ENCODE measurements at regions not wholly inside any gene's neighbourhood (a gene's known extent, or its start where the extent isn't known, plus 50 kb on each side); places are given as distances from the start of the nearest gene placed in this dataset.

GRCh38 chr11:70730411-70730810 lies 332.1 kb downstream of the CTTN start:
- Histone ChIP-seq H3K4me1 (no peaks in the 10 kb centered on the region), H3K27me3 (no peaks in the 10 kb centered on the region), H3K4me3 (no peak overlapping the region), H3K36me3 (no peaks in the 10 kb centered on the region), H3K27ac (no peak overlapping the region), H3K9me3 (no peaks in the 10 kb centered on the region)
- TF ChIP-seq, protein P1, sequence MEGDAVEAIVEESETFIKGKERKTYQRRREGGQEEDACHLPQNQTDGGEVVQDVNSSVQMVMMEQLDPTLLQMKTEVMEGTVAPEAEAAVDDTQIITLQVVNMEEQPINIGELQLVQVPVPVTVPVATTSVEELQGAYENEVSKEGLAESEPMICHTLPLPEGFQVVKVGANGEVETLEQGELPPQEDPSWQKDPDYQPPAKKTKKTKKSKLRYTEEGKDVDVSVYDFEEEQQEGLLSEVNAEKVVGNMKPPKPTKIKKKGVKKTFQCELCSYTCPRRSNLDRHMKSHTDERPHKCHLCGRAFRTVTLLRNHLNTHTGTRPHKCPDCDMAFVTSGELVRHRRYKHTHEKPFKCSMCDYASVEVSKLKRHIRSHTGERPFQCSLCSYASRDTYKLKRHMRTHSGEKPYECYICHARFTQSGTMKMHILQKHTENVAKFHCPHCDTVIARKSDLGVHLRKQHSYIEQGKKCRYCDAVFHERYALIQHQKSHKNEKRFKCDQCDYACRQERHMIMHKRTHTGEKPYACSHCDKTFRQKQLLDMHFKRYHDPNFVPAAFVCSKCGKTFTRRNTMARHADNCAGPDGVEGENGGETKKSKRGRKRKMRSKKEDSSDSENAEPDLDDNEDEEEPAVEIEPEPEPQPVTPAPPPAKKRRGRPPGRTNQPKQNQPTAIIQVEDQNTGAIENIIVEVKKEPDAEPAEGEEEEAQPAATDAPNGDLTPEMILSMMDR (IDR thresholded peaks at IDR 0.05): no peak
- no peak for DNase-seq (ENCODE audit: low spot score)

GRCh38 chr11:70731271-70732022 lies 333.1 kb downstream of the CTTN start:
- DNase-seq (ENCODE audit: low spot score): no peak
- Histone ChIP-seq H3K36me3 (no peaks in the 10 kb centered on the region), H3K4me1 (no peaks in the 10 kb centered on the region), H3K9me3 (no peaks in the 10 kb centered on the region), H3K4me3 (no peak overlapping the region), H3K27ac (no peak overlapping the region), H3K27me3 (no peaks in the 10 kb centered on the region)
- TF ChIP-seq, protein P1 (IDR thresholded peaks at IDR 0.05): no peak

GRCh38 chr11:70732023-70732880 lies 333.9 kb downstream of the CTTN start:
- TF ChIP-seq, protein P1 (IDR thresholded peaks at IDR 0.05): no peak
- H3K9me3 ChIP-seq: no peaks in the 10 kb centered on the region
- H3K27me3 ChIP-seq: no peaks in the 10 kb centered on the region
- no peak overlapping the region for H3K4me3 ChIP-seq
- H3K36me3 ChIP-seq: no peaks in the 10 kb centered on the region
- H3K27ac ChIP-seq: no peak overlapping the region
- no peaks in the 10 kb centered on the region for H3K4me1 ChIP-seq
- DNase-seq (ENCODE audit: low spot score): no peak

- Histone ChIP-seq H3K4me3 (no peak overlapping the region), H3K36me3 (no peaks in the 10 kb centered on the region)
Measured at GRCh38 chr11:70732881-70733196, 334.5 kb downstream of the CTTN start.

DNA sequence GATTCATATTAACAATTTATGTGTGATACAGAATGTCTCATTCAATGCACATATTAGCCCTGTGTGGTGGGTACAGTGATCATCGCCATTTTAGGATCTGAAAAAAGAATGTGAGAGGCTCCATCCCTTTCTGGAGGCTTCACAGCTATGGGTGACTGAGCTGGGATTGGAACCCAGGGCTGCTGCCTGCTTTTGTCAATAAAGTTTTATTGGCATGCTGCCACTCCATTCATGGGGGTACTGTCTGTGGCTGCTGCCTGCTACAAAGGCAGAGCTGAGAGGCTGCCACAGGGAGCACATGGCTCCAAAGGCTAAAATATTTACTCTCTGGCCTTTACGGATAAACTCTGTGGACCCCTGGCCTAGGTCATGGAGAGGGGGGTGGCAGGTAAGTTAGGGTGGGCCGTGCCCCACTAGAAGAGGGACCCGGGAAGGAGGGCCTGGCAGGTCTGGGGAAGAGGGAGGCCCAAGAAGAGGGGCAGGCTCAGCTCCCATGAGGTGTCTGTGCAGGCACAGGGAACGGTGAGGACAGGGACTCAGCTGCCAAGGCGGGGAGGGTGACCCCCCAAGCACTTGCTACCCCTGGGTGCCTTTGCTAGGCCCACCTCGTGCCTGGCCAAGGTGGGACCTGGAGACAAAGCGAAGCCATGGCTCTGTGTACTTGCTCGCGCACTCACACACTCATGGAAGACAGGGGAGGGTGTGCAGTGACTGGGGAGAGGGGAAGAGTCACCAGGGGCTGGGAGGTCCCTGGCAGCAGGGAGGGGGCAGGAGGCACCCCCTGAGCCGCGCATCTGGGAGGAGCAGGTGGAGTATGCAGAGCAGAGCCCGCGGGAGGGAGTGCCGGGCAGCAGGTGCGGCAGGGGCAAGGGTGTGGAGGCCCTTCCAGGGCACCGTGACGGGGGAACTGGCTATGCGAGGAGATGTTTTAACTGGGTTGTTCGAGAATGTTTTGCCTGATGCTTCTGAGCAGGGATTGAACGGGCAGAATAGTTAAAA lies 335.3 kb downstream of the CTTN start:
- H3K9me3 ChIP-seq: no peaks in the 10 kb centered on the region
- no peaks in the 10 kb centered on the region for H3K27me3 ChIP-seq
- H3K4me3 ChIP-seq: no peak overlapping the region
- no peak overlapping the region for H3K27ac ChIP-seq
- DNase-seq (ENCODE audit: low spot score): no peak
- H3K4me1 ChIP-seq: no peaks in the 10 kb centered on the region
- H3K36me3 ChIP-seq: no peaks in the 10 kb centered on the region
- TF ChIP-seq, protein P1 (IDR thresholded peaks at IDR 0.05): no peak

More at GRCh38 chr11:70732881-70733196, 334.5 kb downstream of the CTTN start:
- Histone ChIP-seq H3K4me1 (no peaks in the 10 kb centered on the region), H3K27ac (no peak overlapping the region), H3K9me3 (no peaks in the 10 kb centered on the region), H3K27me3 (no peaks in the 10 kb centered on the region)
- DNase-seq (ENCODE audit: low spot score): no peak
- TF ChIP-seq, protein P1 (IDR thresholded peaks at IDR 0.05): no peak

All from right atrium auricular region (tissue), 2 donors.